ENCODE measurements at regions not wholly inside any gene's neighbourhood (a gene's known extent, or its start where the extent isn't known, plus 50 kb on each side); places are given as distances from the start of the nearest gene placed in this dataset.

DNA sequence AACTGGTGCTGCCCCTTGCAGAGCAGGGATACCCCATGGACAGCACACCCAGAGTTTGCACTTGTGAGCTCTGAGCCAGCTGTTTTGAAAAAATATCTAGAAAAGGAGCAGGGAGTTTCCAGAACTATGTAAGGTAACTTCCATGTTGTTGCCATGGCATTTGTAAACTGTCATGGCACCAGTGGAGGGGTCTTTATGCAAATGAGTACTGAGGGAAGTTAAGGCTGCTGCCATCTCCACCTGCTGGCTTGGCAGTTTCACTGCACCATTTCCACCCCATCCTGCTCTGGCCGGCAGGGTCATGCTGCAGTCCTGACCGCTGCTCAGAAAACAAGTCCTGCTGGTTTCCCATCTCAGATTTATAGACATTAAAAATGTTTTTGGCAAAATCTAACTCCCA, 52.3 kb upstream of the SNTG2 start:
- no peak for DNase-seq (ENCODE audit: low read depth in 4 of 4, low spot score in 3 of 4)

DNA sequence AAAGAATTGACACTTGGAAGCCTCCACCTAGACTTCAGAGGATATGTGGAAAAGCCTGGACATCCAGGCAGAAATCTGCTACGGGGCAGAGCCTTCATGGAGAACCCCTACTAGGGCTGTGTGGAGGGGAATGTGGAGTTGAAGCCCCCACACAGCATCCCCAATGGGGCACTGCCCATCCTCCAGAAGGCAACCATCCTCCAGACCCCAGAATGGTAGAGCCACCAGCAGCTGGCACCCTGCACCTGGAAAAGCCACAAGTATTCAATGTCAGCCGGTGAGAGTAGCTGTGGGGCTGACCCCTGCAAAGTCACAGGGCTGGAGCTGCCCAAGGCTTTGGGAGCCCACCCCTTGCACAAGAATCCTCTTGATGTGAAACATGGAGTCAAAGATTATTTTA, 53.6 kb upstream of the SNTG2 start:
- DNase-seq (ENCODE audit: low read depth in 4 of 4, low spot score in 3 of 4) = no peak

DNA sequence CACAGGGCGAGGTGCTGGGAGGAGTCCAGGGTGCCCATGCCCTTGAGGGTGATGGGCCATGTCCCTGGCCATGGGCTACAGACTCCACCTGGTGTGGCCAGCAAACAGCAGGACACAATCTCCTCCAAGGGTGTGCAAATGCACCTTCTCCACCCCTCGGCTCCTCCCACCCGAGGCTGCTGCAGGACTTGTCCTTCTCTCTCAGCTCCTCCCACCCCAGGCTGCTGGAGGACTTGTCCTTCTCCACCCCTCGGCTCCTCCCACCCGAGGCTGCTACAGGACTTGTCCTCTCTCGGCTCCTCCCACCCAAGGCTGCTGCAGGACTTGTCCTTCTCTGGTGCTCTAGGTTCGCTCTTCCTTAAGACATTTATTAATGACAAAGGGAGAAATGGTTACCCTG, 57.3 kb upstream of the SNTG2 start:
- DNase-seq (ENCODE audit: low read depth in 4 of 4, low spot score in 3 of 4) = no peak

DNA sequence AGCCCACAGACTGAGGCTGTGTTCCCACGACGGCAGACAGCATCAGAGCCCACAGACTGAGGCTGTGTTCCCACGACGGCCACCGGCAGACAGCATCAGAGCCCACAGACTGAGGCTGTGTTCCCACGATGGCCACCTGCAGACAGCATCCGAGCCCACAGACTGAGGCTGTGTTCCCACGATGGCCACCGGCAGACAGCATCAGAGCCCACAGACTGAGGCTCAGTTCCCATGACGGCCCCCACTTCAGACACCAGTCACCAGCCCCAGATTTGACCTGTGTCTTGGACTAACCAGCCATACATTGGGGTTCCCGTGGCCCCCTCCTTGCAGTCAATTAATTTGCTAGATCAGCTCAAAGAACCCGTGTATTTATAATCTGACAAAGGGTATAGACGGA, 57.8 kb upstream of the SNTG2 start:
- no peak for DNase-seq (ENCODE audit: low read depth in 4 of 4, low spot score in 3 of 4)

DNA sequence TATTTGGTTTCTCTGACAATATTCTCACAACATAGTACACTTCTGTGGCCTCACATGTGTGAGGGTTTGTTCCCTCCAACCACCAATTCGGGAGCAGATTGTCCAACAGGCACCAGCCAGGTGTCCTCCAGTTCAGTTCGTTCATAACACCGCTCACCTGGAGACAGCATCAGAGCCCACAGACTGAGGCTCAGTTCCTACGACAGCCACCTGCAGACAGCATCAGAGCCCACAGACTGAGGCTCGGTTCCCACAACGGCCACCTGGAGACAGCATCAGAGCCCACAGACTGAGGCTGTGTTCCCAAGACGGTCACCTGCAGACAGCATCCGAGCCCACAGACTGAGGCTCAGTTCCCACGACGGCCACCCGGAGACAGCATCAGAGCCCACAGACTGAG, 58.2 kb upstream of the SNTG2 start:
- DNase-seq (ENCODE audit: low read depth in 4 of 4, low spot score in 3 of 4) = no peak

DNA sequence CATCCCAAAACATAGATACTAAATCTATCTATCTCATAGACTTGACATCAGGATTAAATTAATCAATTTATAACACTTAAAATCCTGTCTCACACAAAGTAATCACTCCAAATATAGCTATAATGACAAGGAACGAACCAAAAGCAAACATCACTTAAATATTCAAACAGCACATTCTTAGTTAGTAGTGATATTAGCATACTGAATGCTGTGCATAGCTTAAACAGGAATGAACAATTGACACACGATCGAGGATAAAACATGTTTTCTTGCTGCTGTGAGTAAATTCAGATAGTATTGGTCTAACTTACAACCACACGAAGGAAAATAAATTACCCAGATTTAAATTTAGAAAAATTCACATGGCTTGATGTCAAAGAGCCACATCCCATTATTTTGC, 58.9 kb upstream of the SNTG2 start:
- no peak for DNase-seq (ENCODE audit: low read depth in 4 of 4, low spot score in 3 of 4)

DNA sequence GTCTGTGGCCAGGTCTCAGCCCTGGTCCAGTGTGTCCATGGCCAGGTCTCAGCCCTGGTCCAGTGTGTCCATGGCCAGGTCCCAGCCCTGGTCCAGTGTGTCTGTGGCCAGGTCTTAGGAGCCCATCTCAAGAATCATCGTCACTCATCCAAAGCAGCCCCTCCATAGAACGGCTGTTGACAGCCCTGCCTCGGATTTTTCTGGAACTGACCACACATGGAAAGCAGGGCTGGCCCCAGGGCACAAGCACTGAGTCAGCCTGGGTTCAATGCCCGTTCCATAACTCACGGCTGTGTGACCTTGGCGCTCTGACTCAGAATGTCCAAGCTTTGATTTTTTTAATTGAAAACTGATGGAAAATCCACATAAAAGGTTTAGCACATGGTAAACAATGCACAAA, 59.9 kb upstream of the SNTG2 start:
- DNase-seq (ENCODE audit: low read depth in 4 of 4, low spot score in 3 of 4) = no peak

DNA sequence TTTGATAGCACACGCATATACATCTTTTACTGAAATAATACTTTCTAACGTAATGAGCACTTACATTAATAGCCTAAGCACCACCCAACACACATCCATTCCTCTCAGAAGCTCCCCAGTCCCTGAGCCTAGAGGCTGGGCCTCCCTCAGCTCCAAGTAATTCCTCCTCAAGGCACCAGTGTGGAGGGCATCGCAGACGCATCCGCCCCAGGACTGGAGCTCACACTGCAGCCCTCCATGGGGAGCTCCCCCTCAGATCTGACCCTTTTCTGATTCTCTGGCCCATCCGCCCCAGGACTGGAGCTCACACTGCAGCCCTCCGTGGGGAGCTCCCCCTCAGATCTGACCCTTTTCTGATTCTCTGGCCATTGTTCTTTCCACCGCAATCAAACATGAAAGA, 60.4 kb upstream of the SNTG2 start:
- DNase-seq (ENCODE audit: low read depth in 4 of 4, low spot score in 3 of 4) = no peak

DNA sequence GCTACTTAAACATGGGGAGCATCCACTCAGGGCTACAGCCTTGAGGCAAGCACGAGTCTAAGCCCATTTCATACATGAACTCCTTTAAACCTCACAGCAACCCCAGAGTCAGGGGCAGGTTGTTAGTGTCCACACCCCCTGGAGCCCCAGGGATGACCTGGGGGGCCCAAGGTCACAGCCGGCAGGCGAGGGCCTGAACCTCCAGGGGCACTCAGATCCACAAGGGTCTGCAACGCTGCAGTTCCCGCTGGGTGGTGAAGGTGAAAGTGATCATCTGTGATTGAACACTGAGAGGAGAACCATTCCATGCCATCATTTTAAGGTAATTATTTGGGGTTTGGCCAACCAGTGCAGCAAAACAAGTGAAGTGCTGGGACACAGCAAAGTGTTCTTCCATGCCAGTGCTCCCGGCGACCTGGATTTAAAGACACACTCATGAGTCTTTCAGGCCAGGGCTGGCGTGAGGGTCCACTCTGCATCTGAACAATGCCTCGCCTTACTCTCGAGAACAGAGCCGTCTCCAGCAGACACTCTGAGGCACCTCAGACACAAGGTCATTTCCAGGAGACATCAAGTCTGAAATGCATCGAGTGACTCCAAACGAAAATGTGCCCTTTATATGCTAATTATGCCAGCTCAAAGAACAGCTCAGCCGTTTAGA, 61.6 kb upstream of the SNTG2 start:
- DNase-seq (ENCODE audit: low read depth in 4 of 4, low spot score in 3 of 4) = no peak

DNA sequence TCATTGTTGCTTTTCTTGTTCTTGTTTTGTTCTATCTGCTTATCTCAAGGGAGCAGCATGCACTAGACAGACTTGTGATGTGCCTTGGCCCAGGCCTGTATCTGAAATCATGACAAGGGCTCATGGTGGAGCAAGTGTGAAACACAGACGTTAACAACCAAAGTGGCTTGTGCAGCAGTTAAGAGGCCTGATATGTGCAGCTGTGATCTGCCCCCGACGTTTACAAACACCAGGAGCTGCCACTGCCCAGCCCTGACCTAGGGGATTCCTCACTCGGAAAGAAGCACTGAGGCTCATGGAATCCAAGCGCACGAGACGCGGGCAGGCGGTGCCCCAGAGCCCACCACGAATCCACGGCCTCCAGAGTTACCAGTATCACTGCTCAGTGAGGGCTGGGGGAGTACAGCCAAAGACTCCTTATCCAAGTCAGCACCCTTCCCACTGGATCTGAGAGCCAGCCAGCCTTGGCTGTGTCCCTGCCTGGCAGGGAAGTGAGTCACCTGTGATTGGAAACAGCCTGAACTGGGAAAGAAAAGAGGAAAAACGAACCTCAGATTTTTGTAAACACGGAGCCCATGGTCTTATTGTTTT, 62.3 kb upstream of the SNTG2 start:
- DNase-seq (ENCODE audit: low read depth in 4 of 4, low spot score in 3 of 4) = no peak

DNA sequence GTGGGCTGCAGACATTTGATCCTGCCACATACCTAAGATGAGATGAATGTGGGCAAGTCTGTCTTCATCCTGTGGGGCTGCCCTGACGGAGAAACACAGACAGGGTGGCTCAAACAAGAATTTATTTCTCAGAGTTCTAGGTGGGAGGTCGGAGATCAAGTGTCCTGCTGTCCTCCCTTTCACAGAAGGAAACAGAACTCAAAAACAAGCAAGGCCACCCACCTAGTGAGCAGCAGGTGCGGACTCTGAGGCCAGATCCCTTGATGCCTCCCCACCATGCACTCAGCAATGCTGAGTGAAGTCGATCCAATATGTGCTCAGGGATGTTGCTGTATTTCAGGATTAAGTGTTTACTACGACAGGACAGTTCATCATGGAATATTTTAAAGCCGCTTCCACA, 63.0 kb upstream of the SNTG2 start:
- peak in 1 of 4 donors; percentile 22 for DNase-seq (ENCODE audit: low read depth in 4 of 4, low spot score in 3 of 4)

DNA sequence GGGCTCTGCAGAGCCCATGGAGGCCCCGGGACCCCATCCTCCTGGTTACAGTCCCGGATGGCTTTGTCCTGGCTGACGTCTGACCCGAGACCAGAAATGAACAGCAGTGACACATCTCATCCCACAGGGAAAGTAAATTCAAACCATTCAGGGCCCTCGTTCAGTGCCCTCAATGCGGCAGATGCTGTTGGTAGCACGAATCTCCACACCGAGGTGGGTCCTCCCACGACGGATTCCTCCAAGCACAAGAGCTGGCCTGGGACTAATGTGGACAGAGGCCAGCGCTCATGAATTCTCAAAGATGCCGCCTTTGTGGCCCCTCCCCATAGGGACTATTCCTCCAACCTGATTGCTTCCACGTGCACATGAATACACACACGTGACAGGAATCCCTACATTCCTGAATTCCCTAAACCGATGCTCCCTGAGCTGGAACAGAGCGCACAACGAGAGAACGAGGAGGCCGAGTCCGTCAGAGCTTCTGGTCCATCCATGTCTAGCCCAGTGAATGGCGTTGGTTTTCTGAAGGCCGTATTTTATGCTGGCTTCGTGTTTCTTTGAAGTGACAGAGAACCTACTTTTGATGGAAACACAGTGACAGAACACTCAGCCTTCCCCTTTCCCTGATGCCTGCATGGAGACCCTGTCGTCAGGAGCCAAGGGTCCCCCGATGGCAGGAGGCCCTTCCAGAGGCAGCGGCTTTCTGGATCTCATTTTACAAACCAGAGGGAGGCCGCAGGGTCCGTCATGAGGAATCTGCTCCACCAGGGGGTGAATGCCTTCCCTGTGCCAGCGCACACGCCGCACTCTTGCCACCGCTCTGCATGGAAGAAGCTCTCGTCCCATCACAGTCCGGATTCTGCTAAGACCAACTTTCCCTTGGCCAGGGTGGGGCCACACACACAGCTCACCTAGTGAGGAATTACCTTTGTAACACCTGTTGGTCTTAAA, 64.3 kb upstream of the SNTG2 start:
- no peak for DNase-seq (ENCODE audit: low read depth in 4 of 4, low spot score in 3 of 4)

DNA sequence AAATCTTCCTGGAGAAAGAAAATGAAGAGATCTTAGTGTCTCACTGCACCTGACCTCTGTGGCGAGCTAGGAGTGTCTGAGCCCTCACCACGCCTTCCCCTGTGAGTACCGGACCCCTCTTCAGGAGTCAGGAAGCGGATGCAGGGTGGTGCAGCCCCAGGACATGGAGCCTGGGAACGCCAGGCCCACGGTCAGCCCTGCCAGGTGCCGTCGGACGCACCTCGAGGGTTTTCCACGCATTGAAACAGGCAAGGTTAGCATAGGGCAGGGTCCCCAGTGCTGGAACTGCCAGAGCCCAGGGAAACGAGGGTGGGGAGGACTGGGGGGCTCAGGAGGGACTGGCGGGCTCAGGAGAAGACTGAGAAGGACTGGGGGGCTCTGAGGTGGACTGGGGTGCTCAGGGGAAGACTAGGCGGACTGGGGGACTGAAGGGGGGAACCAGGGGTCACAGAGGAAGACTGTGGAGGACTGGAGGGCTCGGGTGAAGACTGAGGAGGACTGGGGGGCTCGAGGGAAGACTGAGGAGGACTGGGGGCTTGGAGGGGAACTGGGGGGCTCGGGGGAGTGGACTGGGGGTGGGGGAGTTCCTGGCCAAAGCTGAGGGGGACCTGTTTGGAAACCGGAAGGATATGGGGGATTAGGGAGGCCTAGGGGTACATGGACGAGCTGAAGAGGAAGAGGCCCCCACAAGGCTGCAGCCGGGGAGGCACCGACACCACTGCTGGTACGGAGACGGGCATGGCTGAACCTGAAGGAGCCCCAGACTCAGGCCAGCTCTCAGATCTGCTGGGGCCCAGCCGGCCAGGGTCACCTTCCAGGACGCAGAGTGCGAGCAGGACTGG, 65.2 kb upstream of the SNTG2 start:
- DNase-seq (ENCODE audit: low read depth in 4 of 4, low spot score in 3 of 4) = no peak

DNA sequence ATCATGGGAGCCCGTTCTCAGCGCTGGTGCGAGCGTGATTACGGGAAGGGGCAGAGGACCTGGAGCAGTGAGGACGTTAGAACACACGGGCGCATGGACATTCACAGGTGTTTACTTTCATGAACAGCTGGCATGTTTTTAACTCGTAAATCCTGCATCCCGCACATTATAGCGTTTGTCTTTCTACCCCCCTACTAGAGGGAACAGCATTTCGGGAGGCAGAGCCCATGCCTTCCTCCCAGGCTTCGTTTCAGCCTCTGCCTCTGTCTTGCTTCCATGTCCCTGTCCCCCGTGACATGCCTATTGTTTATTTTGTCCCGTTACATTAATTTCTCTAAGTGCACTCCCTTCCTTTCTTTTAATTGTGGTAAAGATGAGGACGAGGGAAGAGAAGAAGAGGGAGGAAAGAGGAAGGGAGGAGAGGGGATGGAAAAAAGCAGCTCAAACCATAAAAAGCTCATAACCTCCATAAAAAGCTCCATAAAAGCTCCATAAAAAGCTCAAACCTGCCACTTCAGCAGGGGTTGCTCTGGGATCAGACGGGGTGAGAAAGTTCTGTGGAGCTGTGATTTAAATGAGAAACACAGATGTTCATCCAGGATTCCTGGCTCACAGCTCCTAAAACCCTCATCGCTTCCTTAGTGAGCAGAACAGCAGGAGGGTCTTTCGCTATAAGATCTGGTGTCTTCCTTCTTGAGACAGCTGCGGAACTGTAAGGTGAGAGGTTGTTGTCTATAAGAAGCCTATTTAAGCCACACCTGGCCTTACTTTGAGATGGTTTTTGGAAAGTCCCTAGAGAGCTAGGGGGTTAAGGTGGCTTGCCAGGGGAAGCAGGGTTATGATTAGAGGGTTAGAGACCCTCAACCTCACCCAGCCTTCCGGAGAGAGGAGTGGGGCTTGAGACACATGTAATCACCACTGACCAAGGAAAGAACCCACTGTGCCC, 66.6 kb upstream of the SNTG2 start:
- DNase-seq (ENCODE audit: low read depth in 4 of 4, low spot score in 3 of 4) = peak in 1 of 4 donors; percentile 31

DNA sequence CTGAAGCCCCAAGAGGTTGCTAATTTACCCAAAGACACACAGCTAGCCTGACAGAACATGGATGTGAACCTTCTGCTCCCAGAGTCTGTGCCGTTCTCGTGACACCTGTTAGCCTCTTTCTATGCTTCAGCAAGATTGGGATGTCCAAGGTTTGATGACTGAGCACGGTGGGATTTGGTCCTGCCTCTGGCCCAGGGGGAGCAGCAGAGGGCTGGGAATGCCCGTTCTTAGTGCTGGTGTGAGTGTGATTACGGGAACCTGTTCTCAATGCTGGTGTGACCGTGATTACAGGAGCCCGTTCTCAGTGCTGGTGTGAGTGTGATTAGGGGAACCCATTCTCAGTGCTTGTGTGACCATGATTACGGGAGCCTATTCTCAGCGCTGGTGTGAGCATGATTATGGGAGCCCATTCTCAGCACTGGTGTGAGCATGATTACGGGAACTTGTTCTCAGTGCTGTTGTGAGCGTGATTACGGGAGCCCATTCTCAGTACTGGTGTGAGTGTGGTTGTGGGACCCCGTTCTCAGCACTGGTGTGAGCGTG, 67.3 kb upstream of the SNTG2 start:
- DNase-seq (ENCODE audit: low read depth in 4 of 4, low spot score in 3 of 4) = no peak

DNA sequence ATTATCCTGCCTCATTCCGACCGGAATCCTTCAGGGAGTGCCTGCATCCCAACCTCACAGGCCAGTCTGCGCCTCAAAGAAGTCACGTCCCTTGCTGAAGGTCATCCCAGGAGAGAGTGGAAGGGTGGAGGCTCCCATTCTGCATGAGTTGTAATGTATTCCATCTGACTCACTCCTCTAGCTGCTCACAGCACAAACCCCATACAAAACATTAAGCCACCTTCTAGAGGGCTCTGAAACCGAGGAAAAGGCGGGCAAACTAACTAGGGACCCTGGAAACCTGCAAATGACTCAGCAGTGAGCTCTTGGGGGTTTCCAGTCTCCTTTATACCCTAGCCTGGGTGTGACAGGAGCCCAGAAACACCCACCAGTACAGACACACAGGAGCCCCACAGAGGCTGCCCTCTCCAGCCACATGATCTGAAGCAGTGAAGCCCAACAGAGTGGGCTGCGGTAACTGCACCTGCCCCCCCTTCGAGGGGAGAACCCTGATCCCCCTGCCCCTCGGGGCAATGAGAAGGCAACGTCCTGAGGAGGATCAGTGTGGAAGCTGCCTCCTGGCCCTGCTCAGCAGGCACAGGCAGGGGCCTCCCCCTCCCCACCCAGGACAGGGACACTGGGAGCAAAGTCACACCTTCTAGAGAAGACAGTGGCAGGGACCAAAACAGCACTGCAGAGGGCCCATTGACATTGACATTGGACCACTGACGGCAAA, 69.3 kb upstream of the SNTG2 start:
- DNase-seq (ENCODE audit: low read depth in 4 of 4, low spot score in 3 of 4) = no peak

DNA sequence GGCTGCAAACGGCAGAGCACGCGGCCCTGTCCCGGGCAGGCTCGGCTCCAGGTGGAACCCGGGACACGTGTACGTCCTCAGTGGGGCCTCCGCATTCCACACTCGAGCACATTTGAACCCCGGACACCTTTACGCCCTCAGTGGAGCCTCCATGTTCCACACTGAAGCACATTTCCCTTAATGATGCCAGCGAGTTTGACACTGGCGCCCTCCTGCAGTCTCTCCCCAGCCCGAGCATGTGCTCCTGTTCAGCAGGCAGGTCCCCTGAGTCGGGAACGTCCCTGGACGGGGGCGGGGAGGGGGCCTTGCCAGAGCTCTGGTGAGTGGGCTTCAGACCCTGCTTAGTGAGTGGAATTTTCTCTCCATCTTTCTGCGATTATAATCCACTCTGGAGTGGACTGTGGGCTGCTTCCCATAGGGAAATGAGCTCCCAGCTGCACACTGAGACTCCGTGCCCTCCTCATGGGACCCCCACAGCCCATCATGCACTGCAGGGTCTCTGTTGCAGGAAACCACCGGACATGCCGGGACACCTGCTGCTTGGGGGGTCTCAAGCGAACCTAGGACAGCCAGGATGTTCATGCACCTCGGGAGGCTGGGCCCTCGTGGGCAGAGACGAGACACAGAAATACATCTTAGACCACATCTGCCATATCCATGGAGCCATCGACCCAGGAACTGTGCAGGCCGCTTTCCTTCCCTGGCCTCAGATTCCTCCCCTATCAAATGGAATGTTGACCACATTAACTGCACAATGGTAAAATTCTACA, 70.3 kb upstream of the SNTG2 start:
- no peak for DNase-seq (ENCODE audit: low read depth in 4 of 4, low spot score in 3 of 4)

DNA sequence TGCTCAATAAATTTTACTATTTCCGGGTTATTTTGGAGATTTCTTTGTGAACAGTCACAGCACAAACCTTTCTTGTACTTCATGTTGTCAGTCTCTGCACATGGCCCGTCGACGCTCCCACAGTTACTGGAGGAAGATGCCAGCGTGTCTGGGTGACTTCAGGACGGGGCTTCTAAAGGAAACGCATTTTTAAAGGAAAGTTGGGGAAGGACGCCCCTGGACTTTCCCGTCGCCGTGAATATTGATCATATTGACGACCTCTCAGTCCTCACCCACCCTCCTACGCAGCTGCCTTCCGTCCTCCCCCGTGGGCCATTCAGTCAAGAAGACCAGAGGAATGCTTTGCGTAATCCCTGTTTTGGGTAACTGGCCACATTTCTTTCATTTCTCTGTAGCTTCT, 71.1 kb upstream of the SNTG2 start:
- no peak for DNase-seq (ENCODE audit: low read depth in 4 of 4, low spot score in 3 of 4)
